ENCODE measurements at regions not wholly inside any gene's neighbourhood (a gene's known extent, or its start where the extent isn't known, plus 50 kb on each side); places are given as distances from the start of the nearest gene placed in this dataset.

DNA sequence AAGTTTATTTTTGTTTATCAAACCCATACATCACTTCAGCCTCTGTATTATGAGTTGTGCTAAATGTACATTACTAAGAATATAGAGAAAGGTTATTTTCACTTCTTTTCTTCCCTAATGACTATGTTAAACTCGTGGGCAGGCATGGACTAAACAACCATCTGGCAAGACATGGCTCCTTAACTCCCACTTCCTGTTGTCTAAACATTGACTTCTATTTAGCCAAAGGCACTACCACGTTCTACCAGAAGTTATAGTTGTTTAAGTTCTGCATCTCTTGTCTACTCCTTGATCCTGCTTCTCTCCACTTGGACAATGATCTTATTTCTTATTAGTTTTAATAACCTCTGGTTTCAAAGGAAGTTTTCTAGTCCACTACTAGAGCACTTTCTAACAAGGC lies 136.1 kb downstream of the MACIR start:
- TF ChIP-seq YY1 (IDR thresholded peaks at IDR 0.05; ENCODE audit: insufficient read depth, insufficient read length) (no peak), ZNF274 (IDR thresholded peaks at IDR 0.05; ENCODE audit: low read depth, low read length) (no peak)
